ENCODE measurements at regions not wholly inside any gene's neighbourhood (a gene's known extent, or its start where the extent isn't known, plus 50 kb on each side); places are given as distances from the start of the nearest gene placed in this dataset.

GRCh38 chr18:24559526-24559925, 99.1 kb downstream of the HRH4 start:
- Histone ChIP-seq H3K4me1 (ENCODE audit: control insufficient read depth in 2 of 2, insufficient read depth in 2 of 2, low read length in 1 of 2) (no peaks in the 10 kb centered on the region), H3K9me3 (ENCODE audit: control insufficient read depth in 2 of 2, insufficient read depth in 1 of 2, low read depth in 1 of 2, low read length in 1 of 2) (peaks cover 0 to 2% of the 10 kb centered on the region in 2 donors), H3K27me3 (ENCODE audit: control insufficient read depth in 1 of 2, insufficient read depth in 2 of 2, low read length in 2 of 2) (peaks cover 3 to 4% of the 10 kb centered on the region in 2 donors), H3K4me3 (ENCODE audit: low read depth in 1 of 2, low read length in 2 of 2) (no peak overlapping the region), H3K27ac (ENCODE audit: low read depth in 2 of 2, low read length in 1 of 2) (no peak overlapping the region), H3K36me3 (ENCODE audit: control insufficient read depth in 2 of 2, insufficient read depth in 2 of 2, low read length in 1 of 2) (no peaks in the 10 kb centered on the region)
- 42 to 44% methylated on average over 4 of the region's 4 CpGs for WGBS, 2 donors

GRCh38 chr18:24560511-24560981, 100.1 kb downstream of the HRH4 start:
- WGBS, 2 donors: 36 to 37% methylated on average over 7 of the region's 7 CpGs
- Histone ChIP-seq H3K27ac (ENCODE audit: low read depth in 2 of 2, low read length in 1 of 2) (no peak overlapping the region), H3K4me3 (ENCODE audit: low read depth in 1 of 2, low read length in 2 of 2) (no peak overlapping the region), H3K36me3 (ENCODE audit: control insufficient read depth in 2 of 2, insufficient read depth in 2 of 2, low read length in 1 of 2) (no peaks in the 10 kb centered on the region), H3K27me3 (ENCODE audit: control insufficient read depth in 1 of 2, insufficient read depth in 2 of 2, low read length in 2 of 2) (peaks cover 0 to 4% of the 10 kb centered on the region in 2 donors), H3K4me1 (ENCODE audit: control insufficient read depth in 2 of 2, insufficient read depth in 2 of 2, low read length in 1 of 2) (no peaks in the 10 kb centered on the region), H3K9me3 (ENCODE audit: control insufficient read depth in 2 of 2, insufficient read depth in 1 of 2, low read depth in 1 of 2, low read length in 1 of 2) (peaks cover 0 to 2% of the 10 kb centered on the region in 2 donors)

GRCh38 chr18:24561369-24561965, 101.0 kb downstream of the HRH4 start:
- Histone ChIP-seq H3K27ac (ENCODE audit: low read depth in 2 of 2, low read length in 1 of 2) (no peak overlapping the region), H3K4me3 (ENCODE audit: low read depth in 1 of 2, low read length in 2 of 2) (no peak overlapping the region), H3K4me1 (ENCODE audit: control insufficient read depth in 2 of 2, insufficient read depth in 2 of 2, low read length in 1 of 2) (no peaks in the 10 kb centered on the region), H3K36me3 (ENCODE audit: control insufficient read depth in 2 of 2, insufficient read depth in 2 of 2, low read length in 1 of 2) (no peaks in the 10 kb centered on the region), H3K9me3 (ENCODE audit: control insufficient read depth in 2 of 2, insufficient read depth in 1 of 2, low read depth in 1 of 2, low read length in 1 of 2) (peaks cover 0 to 2% of the 10 kb centered on the region in 2 donors), H3K27me3 (ENCODE audit: control insufficient read depth in 1 of 2, insufficient read depth in 2 of 2, low read length in 2 of 2) (peaks cover 0 to 4% of the 10 kb centered on the region in 2 donors)
- 82 to 87% methylated on average over 8 of the region's 8 CpGs for WGBS, 2 donors

- Histone ChIP-seq H3K9me3 (ENCODE audit: control insufficient read depth in 2 of 2, insufficient read depth in 1 of 2, low read depth in 1 of 2, low read length in 1 of 2) (peaks cover 0 to 2% of the 10 kb centered on the region in 2 donors), H3K4me3 (ENCODE audit: low read depth in 1 of 2, low read length in 2 of 2) (no peak overlapping the region), H3K27me3 (ENCODE audit: control insufficient read depth in 1 of 2, insufficient read depth in 2 of 2, low read length in 2 of 2) (no peaks in the 10 kb centered on the region), H3K27ac (ENCODE audit: low read depth in 2 of 2, low read length in 1 of 2) (no peak overlapping the region), H3K36me3 (ENCODE audit: control insufficient read depth in 2 of 2, insufficient read depth in 2 of 2, low read length in 1 of 2) (no peaks in the 10 kb centered on the region), H3K4me1 (ENCODE audit: control insufficient read depth in 2 of 2, insufficient read depth in 2 of 2, low read length in 1 of 2) (no peaks in the 10 kb centered on the region)
- WGBS, 2 donors: 67 to 85% methylated on average over 4 of the region's 4 CpGs
These were observed 106.8 kb downstream of the HRH4 start for GRCh38 chr18:24567199-24567598.

- Histone ChIP-seq H3K4me1 (ENCODE audit: control insufficient read depth in 2 of 2, insufficient read depth in 2 of 2, low read length in 1 of 2) (no peaks in the 10 kb centered on the region), H3K27ac (ENCODE audit: low read depth in 2 of 2, low read length in 1 of 2) (no peak overlapping the region), H3K27me3 (ENCODE audit: control insufficient read depth in 1 of 2, insufficient read depth in 2 of 2, low read length in 2 of 2) (no peaks in the 10 kb centered on the region), H3K9me3 (ENCODE audit: control insufficient read depth in 2 of 2, insufficient read depth in 1 of 2, low read depth in 1 of 2, low read length in 1 of 2) (no peaks in the 10 kb centered on the region), H3K36me3 (ENCODE audit: control insufficient read depth in 2 of 2, insufficient read depth in 2 of 2, low read length in 1 of 2) (no peaks in the 10 kb centered on the region), H3K4me3 (ENCODE audit: low read depth in 1 of 2, low read length in 2 of 2) (no peak overlapping the region)
- 82 to 83% methylated on average over 4 of the region's 4 CpGs for WGBS, 2 donors
These were observed 110.3 kb downstream of the HRH4 start for GRCh38 chr18:24570716-24571115.

- H3K4me3 ChIP-seq (ENCODE audit: low read depth in 1 of 2, low read length in 2 of 2): no peak overlapping the region
- H3K36me3 ChIP-seq (ENCODE audit: control insufficient read depth in 2 of 2, insufficient read depth in 2 of 2, low read length in 1 of 2): no peaks in the 10 kb centered on the region
- no peaks in the 10 kb centered on the region for H3K4me1 ChIP-seq (ENCODE audit: control insufficient read depth in 2 of 2, insufficient read depth in 2 of 2, low read length in 1 of 2)
- no peaks in the 10 kb centered on the region for H3K9me3 ChIP-seq (ENCODE audit: control insufficient read depth in 2 of 2, insufficient read depth in 1 of 2, low read depth in 1 of 2, low read length in 1 of 2)
- H3K27ac ChIP-seq (ENCODE audit: low read depth in 2 of 2, low read length in 1 of 2): no peak overlapping the region
- 64 to 72% methylated on average over 5 of the region's 5 CpGs for WGBS, 2 donors
- peaks cover 0 to 6% of the 10 kb centered on the region in 2 donors for H3K27me3 ChIP-seq (ENCODE audit: control insufficient read depth in 1 of 2, insufficient read depth in 2 of 2, low read length in 2 of 2)
These were observed 122.3 kb downstream of the HRH4 start for GRCh38 chr18:24582771-24583170.

GRCh38 chr18:24584205-24584604, 123.8 kb downstream of the HRH4 start:
- Histone ChIP-seq H3K36me3 (ENCODE audit: control insufficient read depth in 2 of 2, insufficient read depth in 2 of 2, low read length in 1 of 2) (no peaks in the 10 kb centered on the region), H3K9me3 (ENCODE audit: control insufficient read depth in 2 of 2, insufficient read depth in 1 of 2, low read depth in 1 of 2, low read length in 1 of 2) (no peaks in the 10 kb centered on the region), H3K27ac (ENCODE audit: low read depth in 2 of 2, low read length in 1 of 2) (no peak overlapping the region), H3K4me3 (ENCODE audit: low read depth in 1 of 2, low read length in 2 of 2) (no peak overlapping the region), H3K27me3 (ENCODE audit: control insufficient read depth in 1 of 2, insufficient read depth in 2 of 2, low read length in 2 of 2) (peaks cover 0 to 6% of the 10 kb centered on the region in 2 donors), H3K4me1 (ENCODE audit: control insufficient read depth in 2 of 2, insufficient read depth in 2 of 2, low read length in 1 of 2) (no peaks in the 10 kb centered on the region)
- WGBS, 2 donors: 90 to 91% methylated on average over 8 of the region's 8 CpGs

GRCh38 chr18:24584813-24585212, 124.4 kb downstream of the HRH4 start:
- Histone ChIP-seq H3K36me3 (ENCODE audit: control insufficient read depth in 2 of 2, insufficient read depth in 2 of 2, low read length in 1 of 2) (no peaks in the 10 kb centered on the region), H3K4me3 (ENCODE audit: low read depth in 1 of 2, low read length in 2 of 2) (no peak overlapping the region), H3K4me1 (ENCODE audit: control insufficient read depth in 2 of 2, insufficient read depth in 2 of 2, low read length in 1 of 2) (no peaks in the 10 kb centered on the region), H3K27me3 (ENCODE audit: control insufficient read depth in 1 of 2, insufficient read depth in 2 of 2, low read length in 2 of 2) (peaks cover 0 to 3% of the 10 kb centered on the region in 2 donors), H3K9me3 (ENCODE audit: control insufficient read depth in 2 of 2, insufficient read depth in 1 of 2, low read depth in 1 of 2, low read length in 1 of 2) (no peaks in the 10 kb centered on the region), H3K27ac (ENCODE audit: low read depth in 2 of 2, low read length in 1 of 2) (no peak overlapping the region)
- WGBS, 2 donors: 60 to 62% methylated on average over 5 of the region's 5 CpGs

GRCh38 chr18:24585996-24586566, 125.6 kb downstream of the HRH4 start:
- no peaks in the 10 kb centered on the region for H3K4me1 ChIP-seq (ENCODE audit: control insufficient read depth in 2 of 2, insufficient read depth in 2 of 2, low read length in 1 of 2)
- H3K9me3 ChIP-seq (ENCODE audit: control insufficient read depth in 2 of 2, insufficient read depth in 1 of 2, low read depth in 1 of 2, low read length in 1 of 2): no peaks in the 10 kb centered on the region
- no peak overlapping the region for H3K27ac ChIP-seq (ENCODE audit: low read depth in 2 of 2, low read length in 1 of 2)
- no peak overlapping the region for H3K4me3 ChIP-seq (ENCODE audit: low read depth in 1 of 2, low read length in 2 of 2)
- H3K36me3 ChIP-seq (ENCODE audit: control insufficient read depth in 2 of 2, insufficient read depth in 2 of 2, low read length in 1 of 2): no peaks in the 10 kb centered on the region
- peaks cover 0 to 2% of the 10 kb centered on the region in 2 donors for H3K27me3 ChIP-seq (ENCODE audit: control insufficient read depth in 1 of 2, insufficient read depth in 2 of 2, low read length in 2 of 2)
- WGBS, 2 donors: 54 to 59% methylated on average over 6 of the region's 6 CpGs

Data from esophagus (tissue), 2 donors.